GM12875 (cell line): ENCODE measurements at regions not wholly inside any gene's neighbourhood (a gene's known extent, or its start where the extent isn't known, plus 50 kb on each side); places are given as distances from the start of the nearest gene placed in this dataset.

ENCODE experiments used
- H3K4me3 ChIP-seq: one replicate; pipeline ENCODE4 v1.5.1; 2011; ENCODE audit warnings: low read depth, low read length, control low read depth
- TF ChIP-seq, protein P1 (sequence below): IDR thresholded peaks from 2 replicates; pipeline ENCODE4 v1.5.1; 2011; ENCODE audit warnings: low read depth, mild to moderate bottlenecking, control low read depth, inconsistent platforms, low read length, moderate library complexity, borderline replicate concordance; ENCODE audit not compliant: insufficient read depth

- TF ChIP-seq, protein P1, sequence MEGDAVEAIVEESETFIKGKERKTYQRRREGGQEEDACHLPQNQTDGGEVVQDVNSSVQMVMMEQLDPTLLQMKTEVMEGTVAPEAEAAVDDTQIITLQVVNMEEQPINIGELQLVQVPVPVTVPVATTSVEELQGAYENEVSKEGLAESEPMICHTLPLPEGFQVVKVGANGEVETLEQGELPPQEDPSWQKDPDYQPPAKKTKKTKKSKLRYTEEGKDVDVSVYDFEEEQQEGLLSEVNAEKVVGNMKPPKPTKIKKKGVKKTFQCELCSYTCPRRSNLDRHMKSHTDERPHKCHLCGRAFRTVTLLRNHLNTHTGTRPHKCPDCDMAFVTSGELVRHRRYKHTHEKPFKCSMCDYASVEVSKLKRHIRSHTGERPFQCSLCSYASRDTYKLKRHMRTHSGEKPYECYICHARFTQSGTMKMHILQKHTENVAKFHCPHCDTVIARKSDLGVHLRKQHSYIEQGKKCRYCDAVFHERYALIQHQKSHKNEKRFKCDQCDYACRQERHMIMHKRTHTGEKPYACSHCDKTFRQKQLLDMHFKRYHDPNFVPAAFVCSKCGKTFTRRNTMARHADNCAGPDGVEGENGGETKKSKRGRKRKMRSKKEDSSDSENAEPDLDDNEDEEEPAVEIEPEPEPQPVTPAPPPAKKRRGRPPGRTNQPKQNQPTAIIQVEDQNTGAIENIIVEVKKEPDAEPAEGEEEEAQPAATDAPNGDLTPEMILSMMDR = no peak
- no peak overlapping the region for H3K4me3 ChIP-seq
Measured at GRCh38 chr13:40495621-40496001, 170.8 kb downstream of the FOXO1 start.

- H3K4me3 ChIP-seq = no peak overlapping the region
- TF ChIP-seq, protein P1 = no peak
Measured at GRCh38 chr13:40496035-40496810, 170.2 kb downstream of the FOXO1 start.

GRCh38 chr13:40498461-40498860 lies 168.0 kb downstream of the FOXO1 start:
- TF ChIP-seq, protein P1 = no peak
- H3K4me3 ChIP-seq = no peak overlapping the region

DNA sequence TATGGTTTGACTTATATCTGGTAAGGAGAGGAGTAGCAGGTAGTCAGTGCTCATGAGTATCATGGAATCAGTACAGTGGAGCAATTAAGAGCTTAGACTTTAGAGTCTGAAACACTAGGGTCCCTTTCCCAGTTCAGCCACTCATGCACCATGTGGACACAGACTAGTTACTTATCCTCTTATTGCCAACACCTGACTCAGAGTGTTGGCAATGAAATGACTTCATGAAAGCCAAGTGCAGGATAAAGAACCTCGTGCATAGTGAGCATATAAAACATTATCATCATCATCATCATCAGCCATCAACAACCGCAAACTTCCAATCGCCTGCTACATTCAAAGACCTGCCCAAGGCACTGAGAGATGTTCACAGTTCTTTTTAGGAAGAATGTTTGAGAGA lies 164.2 kb downstream of the FOXO1 start:
- TF ChIP-seq, protein P1 = no peak
- no peak overlapping the region for H3K4me3 ChIP-seq

DNA sequence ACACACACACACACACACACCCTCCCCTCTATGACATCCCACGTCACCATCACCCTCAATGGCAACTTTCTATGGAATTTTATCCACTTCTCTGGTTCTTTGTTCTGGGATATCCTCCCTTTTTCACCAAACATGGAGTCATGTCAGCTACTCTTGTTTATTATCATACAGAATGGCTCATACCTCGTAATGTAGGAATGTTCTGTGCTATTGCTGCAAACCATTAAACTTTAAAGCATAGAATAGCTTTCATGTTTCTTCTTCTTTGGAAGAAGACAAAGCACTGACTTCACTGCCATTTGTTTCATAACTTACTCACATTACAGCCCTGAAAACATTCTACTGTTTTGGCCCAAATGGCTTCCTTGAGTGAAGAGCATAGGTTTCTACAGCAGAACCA lies 163.4 kb downstream of the FOXO1 start:
- TF ChIP-seq, protein P1 = no peak
- no peak overlapping the region for H3K4me3 ChIP-seq

GRCh38 chr13:40503966-40504591 lies 162.4 kb downstream of the FOXO1 start:
- no peak overlapping the region for H3K4me3 ChIP-seq
- TF ChIP-seq, protein P1 = no peak

- TF ChIP-seq, protein P1 = no peak
- no peak overlapping the region for H3K4me3 ChIP-seq
Measured at GRCh38 chr13:40504641-40505040, 161.8 kb downstream of the FOXO1 start.
